ENCODE measurements at regions not wholly inside any gene's neighbourhood (a gene's known extent, or its start where the extent isn't known, plus 50 kb on each side); places are given as distances from the start of the nearest gene placed in this dataset.
"Not testable (repeated sequence)": the region's sequence is repeated elsewhere in the genome, so short reads cannot be mapped to it uniquely, and the experiment has no call there.

GRCh38 chr4:117135634-117136354 lies 50.4 kb upstream of the TRAM1L1 start:
- no peak for DNase-seq

GRCh38 chr4:117137145-117137544 lies 51.8 kb upstream of the TRAM1L1 start:
- peak; percentile 88 for DNase-seq

- DNase-seq = not testable (repeated sequence)
Measured at GRCh38 chr4:117138732-117139131, 53.4 kb upstream of the TRAM1L1 start.

- no peak for DNase-seq
Measured at GRCh38 chr4:117154251-117154650, 68.9 kb upstream of the TRAM1L1 start.

GRCh38 chr4:117156806-117157205 lies 71.4 kb upstream of the TRAM1L1 start:
- no peak for DNase-seq

- DNase-seq = no peak
Measured at GRCh38 chr4:117157360-117157759, 72.0 kb upstream of the TRAM1L1 start.

- no peak for DNase-seq
Measured at GRCh38 chr4:117162976-117163375, 77.6 kb upstream of the TRAM1L1 start.

GRCh38 chr4:117164338-117164737 lies 79.0 kb upstream of the TRAM1L1 start:
- no peak for DNase-seq

GRCh38 chr4:117175369-117175768 lies 90.0 kb upstream of the TRAM1L1 start:
- not testable (repeated sequence) for DNase-seq

GRCh38 chr4:117203231-117203630 lies 117.9 kb upstream of the TRAM1L1 start:
- no peak for DNase-seq

- DNase-seq = no peak
Measured at GRCh38 chr4:117210551-117210950, 125.2 kb upstream of the TRAM1L1 start.

- DNase-seq = no peak
Measured at GRCh38 chr4:117224256-117224655, 138.9 kb upstream of the TRAM1L1 start.

GRCh38 chr4:117225471-117225870 lies 140.1 kb upstream of the TRAM1L1 start:
- no peak for DNase-seq

- no peak for DNase-seq
Measured at GRCh38 chr4:117227925-117228324, 142.5 kb upstream of the TRAM1L1 start.

GRCh38 chr4:117239434-117239833 lies 154.1 kb upstream of the TRAM1L1 start:
- no peak for DNase-seq

GRCh38 chr4:117249333-117249732 lies 164.0 kb upstream of the TRAM1L1 start:
- DNase-seq = no peak

- no peak for DNase-seq
Measured at GRCh38 chr4:117264072-117264471, 178.7 kb upstream of the TRAM1L1 start.

- no peak for DNase-seq
Measured at GRCh38 chr4:117267317-117267716, 181.9 kb upstream of the TRAM1L1 start.

GRCh38 chr4:117284736-117285135 lies 199.4 kb upstream of the TRAM1L1 start:
- no peak for DNase-seq

- DNase-seq = no peak
Measured at GRCh38 chr4:117293784-117294183, 208.4 kb upstream of the TRAM1L1 start.

- DNase-seq = no peak
Measured at GRCh38 chr4:117302226-117302625, 216.8 kb upstream of the TRAM1L1 start.

- no peak for DNase-seq
Measured at GRCh38 chr4:117311215-117311614, 225.8 kb upstream of the TRAM1L1 start.

GRCh38 chr4:117311989-117312388 lies 226.6 kb upstream of the TRAM1L1 start:
- no peak for DNase-seq

- peak; percentile 76 for DNase-seq
Measured at GRCh38 chr4:117324851-117325491, 239.6 kb upstream of the TRAM1L1 start.

- DNase-seq = no peak
Measured at GRCh38 chr4:117326091-117326490, 240.7 kb upstream of the TRAM1L1 start.

All from fibroblast of skin of right biceps (primary cell).